ENCODE measurements at regions not wholly inside any gene's neighbourhood (a gene's known extent, or its start where the extent isn't known, plus 50 kb on each side); places are given as distances from the start of the nearest gene placed in this dataset.

GRCh38 chr10:94101894-94102293 is 108.2 kb downstream of the PLCE1 start:
- TF ChIP-seq EZH2phosphoT487 (IDR thresholded peaks at IDR 0.05; ENCODE audit: insufficient read depth, low read depth) (no peak), EZH2 (IDR thresholded peaks at IDR 0.05; ENCODE audit: insufficient read depth, poor library complexity, severe bottlenecking) (no peak)

Measured in GM23248 (cell line).